Neural cell (in vitro differentiated cells): ENCODE measurements at regions not wholly inside any gene's neighbourhood (a gene's known extent, or its start where the extent isn't known, plus 50 kb on each side); places are given as distances from the start of the nearest gene placed in this dataset.

Experiments used
- CTCF ChIP-seq: fragments of 450-650 bp; IDR thresholded peaks from 2 replicates; pipeline ENCODE4 v1.5.1; 2014; ENCODE audit warnings: antibody characterized with exemption, mild to moderate bottlenecking, moderate library complexity; ENCODE audit not compliant: poor library complexity, severe bottlenecking
- EP300 ChIP-seq: fragments of 450-650 bp; conservative IDR thresholded peaks from 2 replicates; pipeline ENCODE4 v1.6.1; 2014; ENCODE audit warnings: antibody characterized with exemption, mild to moderate bottlenecking, moderate library complexity; ENCODE audit not compliant: poor library complexity, severe bottlenecking
- EZH2 ChIP-seq: fragments of 200-600, 300-800 bp; shearing (Covaris generic), sonication (generic); IDR thresholded peaks from 2 replicates; pipeline ENCODE4 v1.6.1; 2014; ENCODE audit warnings: antibody characterized with exemption, low read length, borderline replicate concordance, mild to moderate bottlenecking; ENCODE audit not compliant: insufficient read depth, poor library complexity, severe bottlenecking
- POLR2AphosphoS5 ChIP-seq: IDR thresholded peaks from 2 replicates; pipeline ENCODE4 v1.6.1; 2012
- TAF1 ChIP-seq: IDR thresholded peaks from 2 replicates; pipeline ENCODE4 v1.6.1; 2012; ENCODE audit warnings: low read depth

GRCh38 chr11:130819625-130820024, 96.7 kb downstream of the SNX19 start:
- TF ChIP-seq TAF1 (no peak), POLR2AphosphoS5 (no peak), CTCF (no peak), EZH2 (no peak), EP300 (peak; percentile 41)
